Osteocyte (in vitro differentiated cells): ENCODE measurements at regions not wholly inside any gene's neighbourhood (a gene's known extent, or its start where the extent isn't known, plus 50 kb on each side); places are given as distances from the start of the nearest gene placed in this dataset.
"Not testable (repeated sequence)": the region's sequence is repeated elsewhere in the genome, so short reads cannot be mapped to it uniquely, and the experiment has no call there.

Experiments
- DNase-seq: peaks from one replicate; pipeline ENCODE4 v3.0.0; 2021; ENCODE audit warnings: mixed read lengths; ENCODE audit not compliant: unreplicated experiment; ENCODE audit errors: extremely low spot score
- H3K27ac Mint-ChIP-seq: one replicate; pipeline ENCODE4 v1.8.0; 2021; ENCODE audit warnings: mild to moderate bottlenecking, mixed read lengths; ENCODE audit not compliant: unreplicated experiment
- H3K27me3 Mint-ChIP-seq: one replicate; pipeline ENCODE4 v1.8.0; 2021; ENCODE audit warnings: mixed read lengths; ENCODE audit not compliant: unreplicated experiment
- H3K36me3 Mint-ChIP-seq: one replicate; pipeline ENCODE4 v1.8.0; 2021; ENCODE audit warnings: mixed read lengths; ENCODE audit not compliant: unreplicated experiment
- H3K4me1 Mint-ChIP-seq: one replicate; pipeline ENCODE4 v1.8.0; 2021; ENCODE audit warnings: mixed read lengths; ENCODE audit not compliant: unreplicated experiment
- H3K4me3 Mint-ChIP-seq: one replicate; pipeline ENCODE4 v1.8.0; 2021; ENCODE audit warnings: mild to moderate bottlenecking, moderate library complexity, mixed read lengths; ENCODE audit not compliant: unreplicated experiment
- H3K9me3 Mint-ChIP-seq: one replicate; pipeline ENCODE4 v1.8.0; 2021; ENCODE audit warnings: mixed read lengths; ENCODE audit not compliant: unreplicated experiment
- TF ChIP-seq, protein P1 (sequence below): fragments of 200-600 bp; sonication (generic); IDR thresholded peaks from 2 replicates; pipeline ENCODE4 v1.5.0; 2021; ENCODE audit warnings: antibody characterized with exemption, mild to moderate bottlenecking, moderate library complexity

DNA sequence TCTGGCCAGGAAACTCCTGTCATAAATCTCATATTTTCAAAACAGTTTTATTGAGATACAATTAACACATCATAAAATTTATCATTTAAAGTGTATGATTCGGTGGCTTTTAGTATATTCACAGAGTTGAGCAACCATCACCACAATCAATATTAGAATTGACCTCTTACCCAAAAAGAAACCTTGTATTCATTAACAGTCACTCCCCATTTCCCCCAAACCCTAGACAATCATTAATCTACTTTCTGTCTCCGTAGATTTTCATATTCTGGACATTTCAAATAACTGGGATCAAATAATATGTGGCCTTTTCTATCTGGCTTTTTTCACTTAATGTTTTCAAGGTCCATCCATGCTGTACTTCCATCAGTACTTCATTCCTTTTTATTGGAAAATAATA lies 145.7 kb upstream of the RORA start:
- TF ChIP-seq, protein P1, sequence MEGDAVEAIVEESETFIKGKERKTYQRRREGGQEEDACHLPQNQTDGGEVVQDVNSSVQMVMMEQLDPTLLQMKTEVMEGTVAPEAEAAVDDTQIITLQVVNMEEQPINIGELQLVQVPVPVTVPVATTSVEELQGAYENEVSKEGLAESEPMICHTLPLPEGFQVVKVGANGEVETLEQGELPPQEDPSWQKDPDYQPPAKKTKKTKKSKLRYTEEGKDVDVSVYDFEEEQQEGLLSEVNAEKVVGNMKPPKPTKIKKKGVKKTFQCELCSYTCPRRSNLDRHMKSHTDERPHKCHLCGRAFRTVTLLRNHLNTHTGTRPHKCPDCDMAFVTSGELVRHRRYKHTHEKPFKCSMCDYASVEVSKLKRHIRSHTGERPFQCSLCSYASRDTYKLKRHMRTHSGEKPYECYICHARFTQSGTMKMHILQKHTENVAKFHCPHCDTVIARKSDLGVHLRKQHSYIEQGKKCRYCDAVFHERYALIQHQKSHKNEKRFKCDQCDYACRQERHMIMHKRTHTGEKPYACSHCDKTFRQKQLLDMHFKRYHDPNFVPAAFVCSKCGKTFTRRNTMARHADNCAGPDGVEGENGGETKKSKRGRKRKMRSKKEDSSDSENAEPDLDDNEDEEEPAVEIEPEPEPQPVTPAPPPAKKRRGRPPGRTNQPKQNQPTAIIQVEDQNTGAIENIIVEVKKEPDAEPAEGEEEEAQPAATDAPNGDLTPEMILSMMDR = no peak
- no peak for DNase-seq
- Mint-ChIP-seq H3K9me3 (peaks cover 4% of the 10 kb centered on the region), H3K27me3 (no peaks in the 10 kb centered on the region), H3K4me3 (no peak overlapping the region), H3K27ac (no peak overlapping the region), H3K36me3 (no peaks in the 10 kb centered on the region), H3K4me1 (no peaks in the 10 kb centered on the region)

DNA sequence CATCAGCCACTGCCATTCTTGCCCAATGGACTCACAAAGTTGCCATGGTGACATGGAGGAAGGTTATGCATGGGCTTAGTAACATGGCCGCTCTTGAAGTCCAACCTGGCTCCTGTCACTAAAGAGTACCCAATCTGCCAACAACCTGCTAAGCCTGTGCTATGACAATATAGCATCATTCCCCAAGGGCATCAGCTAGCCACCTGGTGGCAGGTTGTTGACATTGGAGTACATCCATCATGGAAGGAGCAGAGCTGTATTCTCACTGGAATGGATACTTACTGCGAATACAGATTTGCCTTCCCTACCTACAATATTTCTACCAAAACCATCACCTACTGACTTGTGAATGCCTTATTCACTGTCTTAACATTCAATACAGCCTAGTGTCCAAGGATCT lies 138.9 kb upstream of the RORA start:
- peaks cover 11% of the 10 kb centered on the region for H3K9me3 Mint-ChIP-seq
- H3K36me3 Mint-ChIP-seq = no peaks in the 10 kb centered on the region
- no peaks in the 10 kb centered on the region for H3K4me1 Mint-ChIP-seq
- H3K4me3 Mint-ChIP-seq = no peak overlapping the region
- H3K27ac Mint-ChIP-seq = no peak overlapping the region
- TF ChIP-seq, protein P1 = no peak
- DNase-seq = no peak
- no peaks in the 10 kb centered on the region for H3K27me3 Mint-ChIP-seq

DNA sequence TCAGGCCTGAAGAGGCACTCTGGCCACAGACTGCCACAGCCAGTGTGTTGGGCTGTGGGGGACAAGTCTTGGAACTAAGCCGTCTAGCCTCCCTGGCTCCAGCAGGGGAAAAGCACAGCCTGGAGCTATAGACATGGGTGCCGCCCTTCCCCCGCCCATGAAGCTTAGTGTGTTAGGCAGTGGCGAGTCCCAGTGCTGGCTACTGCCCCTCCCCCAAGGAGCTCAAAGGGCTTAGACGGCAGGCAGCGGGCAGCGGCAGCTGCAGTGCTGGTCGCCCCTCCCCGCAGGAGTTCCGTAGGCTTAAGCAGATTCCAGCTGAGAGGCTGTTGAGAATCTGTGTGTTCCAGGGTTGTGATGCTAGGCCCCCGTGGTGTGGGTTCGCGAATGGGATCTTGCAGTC lies 135.8 kb upstream of the RORA start:
- H3K9me3 Mint-ChIP-seq = peaks cover 19% of the 10 kb centered on the region
- H3K36me3 Mint-ChIP-seq = no peaks in the 10 kb centered on the region
- DNase-seq = no peak
- no peak overlapping the region for H3K27ac Mint-ChIP-seq
- no peaks in the 10 kb centered on the region for H3K27me3 Mint-ChIP-seq
- TF ChIP-seq, protein P1 = no peak
- H3K4me1 Mint-ChIP-seq = no peaks in the 10 kb centered on the region
- H3K4me3 Mint-ChIP-seq = no peak overlapping the region

DNA sequence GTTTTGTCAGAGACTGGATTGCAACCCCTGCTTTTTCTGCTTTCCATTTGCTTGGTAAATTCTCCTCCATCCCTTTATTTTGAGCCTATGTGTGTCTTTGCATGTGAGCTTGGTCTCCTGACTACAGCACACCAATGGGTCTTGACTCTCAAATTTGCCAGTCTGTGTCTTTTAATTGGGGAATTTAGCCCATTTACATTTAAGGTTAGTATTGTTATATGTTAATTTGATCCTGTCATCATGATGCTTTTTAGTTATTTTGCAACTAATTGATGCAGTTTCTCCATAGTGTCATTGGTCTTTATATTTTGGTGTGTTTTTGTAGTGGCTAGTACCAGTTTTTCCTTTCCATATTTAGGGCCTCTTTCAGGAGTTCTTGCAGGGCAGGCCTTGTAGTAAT lies 133.8 kb upstream of the RORA start:
- DNase-seq, H3K4me3 Mint-ChIP-seq, H3K4me1 Mint-ChIP-seq, H3K27ac Mint-ChIP-seq, H3K36me3 Mint-ChIP-seq, H3K27me3 Mint-ChIP-seq: not testable (repeated sequence)
- peaks cover 19% of the 10 kb centered on the region for H3K9me3 Mint-ChIP-seq

DNA sequence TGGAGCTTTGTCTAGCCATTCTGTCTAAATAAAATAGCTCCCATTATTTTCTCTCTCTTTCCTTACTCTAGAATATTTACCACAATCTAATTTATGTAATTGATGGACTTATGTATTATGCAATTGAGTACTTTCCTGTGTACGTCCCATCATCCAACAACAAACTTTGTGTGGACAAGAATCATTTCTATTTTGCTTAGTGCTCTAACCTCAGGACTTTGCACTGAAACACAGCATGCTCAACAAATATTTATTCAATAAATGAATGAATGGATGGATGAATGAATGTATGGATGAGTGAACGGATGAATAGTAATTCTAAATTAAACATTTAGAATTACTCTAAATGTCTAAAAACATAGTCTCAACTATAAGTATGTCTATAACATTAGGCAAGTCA lies 115.2 kb upstream of the RORA start:
- DNase-seq = no peak
- Mint-ChIP-seq H3K27me3 (peaks cover 3% of the 10 kb centered on the region), H3K36me3 (no peaks in the 10 kb centered on the region), H3K4me1 (no peaks in the 10 kb centered on the region), H3K4me3 (no peak overlapping the region), H3K27ac (no peak overlapping the region), H3K9me3 (peaks cover 31% of the 10 kb centered on the region)
- TF ChIP-seq, protein P1 = no peak

DNA sequence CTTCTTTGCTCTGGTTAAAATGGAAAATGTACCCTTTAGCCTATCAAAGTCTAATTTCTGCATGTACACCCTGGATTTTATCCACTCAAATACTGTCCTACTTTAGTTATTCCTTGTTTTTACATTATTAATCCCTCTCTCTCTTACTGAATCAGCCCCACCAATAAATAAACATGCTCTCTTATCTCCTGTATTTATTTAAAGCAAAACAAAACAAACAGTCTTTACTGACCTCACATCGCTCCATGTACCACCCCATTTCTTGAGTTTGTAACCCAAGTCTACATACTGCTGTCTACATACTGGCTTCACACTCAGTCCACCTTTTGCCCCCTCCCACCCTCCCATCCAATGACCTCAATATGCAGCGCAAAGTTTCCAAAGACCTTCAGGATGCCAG lies 113.3 kb upstream of the RORA start:
- Mint-ChIP-seq H3K4me1 (no peaks in the 10 kb centered on the region), H3K9me3 (peaks cover 31% of the 10 kb centered on the region), H3K27ac (no peak overlapping the region), H3K27me3 (peaks cover 3% of the 10 kb centered on the region), H3K4me3 (no peak overlapping the region), H3K36me3 (no peaks in the 10 kb centered on the region)
- TF ChIP-seq, protein P1 = no peak
- no peak for DNase-seq
